ENCODE measurements at regions not wholly inside any gene's neighbourhood (a gene's known extent, or its start where the extent isn't known, plus 50 kb on each side); places are given as distances from the start of the nearest gene placed in this dataset.

DNA sequence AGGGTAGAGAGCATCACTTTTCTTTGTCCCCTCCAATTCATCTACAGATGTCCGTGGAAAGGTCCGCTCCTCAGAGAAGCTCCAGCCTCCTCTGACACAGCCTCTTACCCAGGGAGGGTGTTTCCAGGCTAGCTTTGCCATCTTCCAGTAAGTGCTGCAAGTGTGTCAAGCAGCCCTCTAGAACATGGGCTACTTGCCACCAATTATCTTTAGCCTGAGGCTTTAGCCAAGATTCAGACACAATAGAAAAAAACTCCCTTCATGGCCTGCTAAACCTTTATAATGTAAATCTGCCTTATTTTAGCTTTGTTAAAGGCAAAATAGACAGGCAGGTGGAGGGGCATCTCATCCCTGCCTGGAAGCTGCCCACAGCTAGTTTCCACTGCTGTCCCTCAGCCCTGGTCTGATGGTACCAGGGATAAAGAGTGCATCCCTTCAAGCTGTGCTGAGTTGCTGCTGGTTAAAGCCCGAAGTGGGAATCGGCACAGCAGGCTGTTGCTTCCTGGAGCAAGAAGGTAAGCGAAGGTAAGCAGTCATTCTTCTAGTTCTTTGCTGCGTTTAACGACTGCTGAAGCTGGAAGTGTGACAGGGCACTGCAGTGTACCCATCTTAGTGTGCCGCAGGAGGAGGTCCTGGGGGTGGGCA, 190.1 kb upstream of the E2F8 start:
- TF ChIP-seq TCF7L2 (IDR thresholded peaks at IDR 0.05; ENCODE audit: low read depth, low read length): no peak
- TF ChIP-seq, protein P1, sequence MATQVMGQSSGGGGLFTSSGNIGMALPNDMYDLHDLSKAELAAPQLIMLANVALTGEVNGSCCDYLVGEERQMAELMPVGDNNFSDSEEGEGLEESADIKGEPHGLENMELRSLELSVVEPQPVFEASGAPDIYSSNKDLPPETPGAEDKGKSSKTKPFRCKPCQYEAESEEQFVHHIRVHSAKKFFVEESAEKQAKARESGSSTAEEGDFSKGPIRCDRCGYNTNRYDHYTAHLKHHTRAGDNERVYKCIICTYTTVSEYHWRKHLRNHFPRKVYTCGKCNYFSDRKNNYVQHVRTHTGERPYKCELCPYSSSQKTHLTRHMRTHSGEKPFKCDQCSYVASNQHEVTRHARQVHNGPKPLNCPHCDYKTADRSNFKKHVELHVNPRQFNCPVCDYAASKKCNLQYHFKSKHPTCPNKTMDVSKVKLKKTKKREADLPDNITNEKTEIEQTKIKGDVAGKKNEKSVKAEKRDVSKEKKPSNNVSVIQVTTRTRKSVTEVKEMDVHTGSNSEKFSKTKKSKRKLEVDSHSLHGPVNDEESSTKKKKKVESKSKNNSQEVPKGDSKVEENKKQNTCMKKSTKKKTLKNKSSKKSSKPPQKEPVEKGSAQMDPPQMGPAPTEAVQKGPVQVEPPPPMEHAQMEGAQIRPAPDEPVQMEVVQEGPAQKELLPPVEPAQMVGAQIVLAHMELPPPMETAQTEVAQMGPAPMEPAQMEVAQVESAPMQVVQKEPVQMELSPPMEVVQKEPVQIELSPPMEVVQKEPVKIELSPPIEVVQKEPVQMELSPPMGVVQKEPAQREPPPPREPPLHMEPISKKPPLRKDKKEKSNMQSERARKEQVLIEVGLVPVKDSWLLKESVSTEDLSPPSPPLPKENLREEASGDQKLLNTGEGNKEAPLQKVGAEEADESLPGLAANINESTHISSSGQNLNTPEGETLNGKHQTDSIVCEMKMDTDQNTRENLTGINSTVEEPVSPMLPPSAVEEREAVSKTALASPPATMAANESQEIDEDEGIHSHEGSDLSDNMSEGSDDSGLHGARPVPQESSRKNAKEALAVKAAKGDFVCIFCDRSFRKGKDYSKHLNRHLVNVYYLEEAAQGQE (IDR thresholded peaks at IDR 0.05; ENCODE audit: insufficient read depth in 1 of 2, low read depth in 2 of 2, low read length in 1 of 2): no peak
- TF ChIP-seq SIN3A (IDR thresholded peaks at IDR 0.05; ENCODE audit: borderline replicate concordance, insufficient read depth, low read depth, low read length): no peak
- TF ChIP-seq, protein P2, sequence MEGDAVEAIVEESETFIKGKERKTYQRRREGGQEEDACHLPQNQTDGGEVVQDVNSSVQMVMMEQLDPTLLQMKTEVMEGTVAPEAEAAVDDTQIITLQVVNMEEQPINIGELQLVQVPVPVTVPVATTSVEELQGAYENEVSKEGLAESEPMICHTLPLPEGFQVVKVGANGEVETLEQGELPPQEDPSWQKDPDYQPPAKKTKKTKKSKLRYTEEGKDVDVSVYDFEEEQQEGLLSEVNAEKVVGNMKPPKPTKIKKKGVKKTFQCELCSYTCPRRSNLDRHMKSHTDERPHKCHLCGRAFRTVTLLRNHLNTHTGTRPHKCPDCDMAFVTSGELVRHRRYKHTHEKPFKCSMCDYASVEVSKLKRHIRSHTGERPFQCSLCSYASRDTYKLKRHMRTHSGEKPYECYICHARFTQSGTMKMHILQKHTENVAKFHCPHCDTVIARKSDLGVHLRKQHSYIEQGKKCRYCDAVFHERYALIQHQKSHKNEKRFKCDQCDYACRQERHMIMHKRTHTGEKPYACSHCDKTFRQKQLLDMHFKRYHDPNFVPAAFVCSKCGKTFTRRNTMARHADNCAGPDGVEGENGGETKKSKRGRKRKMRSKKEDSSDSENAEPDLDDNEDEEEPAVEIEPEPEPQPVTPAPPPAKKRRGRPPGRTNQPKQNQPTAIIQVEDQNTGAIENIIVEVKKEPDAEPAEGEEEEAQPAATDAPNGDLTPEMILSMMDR (IDR thresholded peaks at IDR 0.05): no peak
- H3K27me3 ChIP-seq (ENCODE audit: control insufficient read depth, insufficient read depth, low read length): peaks cover 37% of the 10 kb centered on the region
- BruUV-seq (replicated peaks): no TSS peak
- H3K36me3 ChIP-seq (ENCODE audit: control insufficient read depth, insufficient read depth, low read length): no peaks in the 10 kb centered on the region
- H3K4me1 ChIP-seq (ENCODE audit: control insufficient read depth, insufficient read depth, low read length): no peaks in the 10 kb centered on the region
- ATAC-seq (no peak), DNase-seq (ENCODE audit: low read depth, low spot score) (no peak)
- ChIA-PET POLR2A (no interaction called here), CTCF (no interaction called here)
- in situ Hi-C loops (cut with HindIII; ENCODE audit: low pct_unique_long_range_greater_than_20kb, low sequenced_read_pairs): no loop called here
- no peaks in the 10 kb centered on the region for H3K9me3 ChIP-seq (ENCODE audit: control insufficient read depth, insufficient read depth, low read depth, low read length)
- H3K4me3 ChIP-seq (ENCODE audit: low read depth in 2 of 2, low read length in 2 of 2): no peak overlapping the region
- intact Hi-C loops (cut with micrococcal nuclease; ENCODE audit: unreplicated experiment): no loop called here
- no peak overlapping the region for H3K27ac ChIP-seq (ENCODE audit: low read length)

DNA sequence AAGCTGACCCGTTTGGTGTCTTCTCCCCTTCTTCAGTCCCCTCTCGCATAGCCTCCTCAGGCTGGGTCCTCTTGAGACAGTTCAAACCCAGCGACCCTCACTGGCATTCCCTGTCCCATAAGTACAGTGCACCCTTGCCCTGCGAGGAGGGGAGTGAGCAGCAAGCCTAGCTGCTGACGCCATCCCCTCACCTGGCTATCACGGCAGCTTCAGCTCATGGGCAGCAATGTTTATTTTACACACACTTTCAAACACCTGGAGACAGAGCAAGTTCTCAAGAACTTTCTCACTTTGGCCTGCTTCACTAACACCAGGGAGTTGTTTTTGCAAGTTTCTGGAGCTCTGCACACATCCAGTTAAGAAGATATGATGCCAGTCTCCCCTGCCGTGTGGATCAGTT, 189.6 kb upstream of the E2F8 start:
- Histone ChIP-seq H3K9me3 (ENCODE audit: control insufficient read depth, insufficient read depth, low read depth, low read length) (no peaks in the 10 kb centered on the region), H3K27me3 (ENCODE audit: control insufficient read depth, insufficient read depth, low read length) (peaks cover 37% of the 10 kb centered on the region; the same call in 1 of the 2 replicates), H3K4me3 (ENCODE audit: low read depth in 2 of 2, low read length in 2 of 2) (no peak overlapping the region), H3K36me3 (ENCODE audit: control insufficient read depth, insufficient read depth, low read length) (no peaks in the 10 kb centered on the region), H3K27ac (ENCODE audit: low read length) (no peak overlapping the region), H3K4me1 (ENCODE audit: control insufficient read depth, insufficient read depth, low read length) (no peaks in the 10 kb centered on the region)
- no peak for ATAC-seq
- TF ChIP-seq, protein P1 (IDR thresholded peaks at IDR 0.05; ENCODE audit: insufficient read depth in 1 of 2, low read depth in 2 of 2, low read length in 1 of 2): no peak
- TF ChIP-seq, protein P2 (IDR thresholded peaks at IDR 0.05): no peak
- TF ChIP-seq POLR2AphosphoS5 (IDR thresholded peaks at IDR 0.05; ENCODE audit: low read depth, low read length) (no peak), TCF7L2 (IDR thresholded peaks at IDR 0.05; ENCODE audit: low read depth, low read length) (no peak), SIN3A (IDR thresholded peaks at IDR 0.05; ENCODE audit: borderline replicate concordance, insufficient read depth, low read depth, low read length) (no peak)
- in situ Hi-C loops (cut with HindIII; ENCODE audit: low pct_unique_long_range_greater_than_20kb, low sequenced_read_pairs) (no loop called here), intact Hi-C loops (cut with micrococcal nuclease; ENCODE audit: unreplicated experiment) (no loop called here)
- BruUV-seq (replicated peaks): no TSS peak
- ChIA-PET CTCF (no interaction called here), POLR2A (no interaction called here)
- DNase-seq (ENCODE audit: low read depth, low spot score): no peak
